Neural progenitor cell (in vitro differentiated cells): ENCODE measurements at regions not wholly inside any gene's neighbourhood (a gene's known extent, or its start where the extent isn't known, plus 50 kb on each side); places are given as distances from the start of the nearest gene placed in this dataset.

Experiments
- CTCF ChIP-seq: fragments of 200-600 bp; sonication (generic); IDR thresholded peaks from 2 replicates; pipeline ENCODE4 v1.5.1; 2017; ENCODE audit warnings: antibody characterized with exemption, mild to moderate bottlenecking
- EZH2phosphoT487 ChIP-seq: fragments of 200-600 bp; sonication (generic); IDR thresholded peaks from 2 replicates; pipeline ENCODE4 v1.6.1; 2017; ENCODE audit warnings: antibody characterized with exemption

- TF ChIP-seq CTCF (no peak), EZH2phosphoT487 (no peak)
Observed at GRCh38 chr7:53719122-53719521, 683.7 kb downstream of the POM121L12 start.
